ENCODE measurements at regions not wholly inside any gene's neighbourhood (a gene's known extent, or its start where the extent isn't known, plus 50 kb on each side); places are given as distances from the start of the nearest gene placed in this dataset.
A peak's percentile ranks its signal among the peaks of the same experiment; 100 is the strongest.

DNA sequence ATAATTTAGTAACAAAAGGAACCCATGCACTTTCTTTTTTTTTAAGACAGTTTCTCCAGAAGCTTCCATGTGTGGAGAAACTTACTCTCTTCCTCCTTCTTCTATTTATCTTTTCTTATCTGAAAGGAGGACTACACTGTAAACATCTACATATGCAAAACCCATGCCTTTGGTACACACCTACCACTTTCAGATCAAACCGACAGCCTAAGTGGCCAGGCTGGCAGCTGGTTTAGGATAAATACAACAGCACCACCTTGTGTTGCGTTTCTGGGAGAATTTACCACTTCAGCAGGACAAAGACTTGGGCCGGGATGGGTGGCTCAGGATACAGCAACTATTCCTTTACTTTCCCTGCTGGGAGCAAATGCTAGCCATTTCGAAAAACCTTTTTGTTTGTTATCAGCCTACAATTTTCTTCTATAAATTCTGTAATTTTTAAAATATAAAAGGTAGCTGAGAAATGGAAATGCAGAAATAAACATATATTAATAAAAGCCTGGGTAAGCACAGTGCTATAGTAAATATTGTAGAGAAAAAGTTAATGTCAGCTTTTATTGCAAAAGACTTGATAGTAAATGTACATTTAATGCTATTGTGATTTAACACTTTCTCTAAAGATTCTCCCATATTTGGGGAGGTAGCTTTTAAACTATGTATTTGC lies 94.0 kb upstream of the RFC3 start:
- Histone ChIP-seq H3K23ac (ENCODE audit: low read length) (no peak overlapping the region), H4K8ac (ENCODE audit: low read depth, low read length) (no peak overlapping the region)

GRCh38 chr13:33725340-33725739 lies 92.6 kb upstream of the RFC3 start:
- WGBS (ENCODE audit: extremely low coverage, insufficient coverage, insufficient read length): no CpG with 5 or more reads among the region's 2 CpGs

More for the DNA sequence above, 94.0 kb upstream of the RFC3 start:
- no peak overlapping the region for H2BK12ac ChIP-seq (ENCODE audit: low read length)
- H4K91ac ChIP-seq (ENCODE audit: low read depth, low read length): no peak overlapping the region
- no peak overlapping the region for H2BK5ac ChIP-seq (ENCODE audit: low read depth, low read length, poor library complexity)
- no CpG with 5 or more reads among the region's 4 CpGs for WGBS (ENCODE audit: extremely low coverage, insufficient coverage, insufficient read length)
- no peak overlapping the region for H2AFZ ChIP-seq (ENCODE audit: insufficient read depth, low read length, poor library complexity)
- H2AK5ac ChIP-seq (ENCODE audit: low read length): no peak overlapping the region
- no peak overlapping the region for H3K14ac ChIP-seq (ENCODE audit: low read length)
- H3K79me2 ChIP-seq (ENCODE audit: control insufficient read depth, insufficient read depth, low read length, poor library complexity): no peaks in the 10 kb centered on the region
- no peak overlapping the region for H3K9ac ChIP-seq (ENCODE audit: low read length)
- no peaks in the 10 kb centered on the region for H3K79me1 ChIP-seq (ENCODE audit: low read length)
- no peak overlapping the region for H3K27ac ChIP-seq (ENCODE audit: low read depth, low read length)
- H3K36me3 ChIP-seq (ENCODE audit: control insufficient read depth in 1 of 2, insufficient read depth in 2 of 2, low read length in 2 of 2): no peaks in the 10 kb centered on the region
- H2BK120ac ChIP-seq (ENCODE audit: insufficient read depth, low read length, poor library complexity): no peak overlapping the region
- H3K4me3 ChIP-seq (ENCODE audit: low read depth, low read length): no peak overlapping the region
- DNase-seq: peak; percentile 71 to 88
- H3K9me3 ChIP-seq (ENCODE audit: insufficient read depth, low read depth, low read length): no peaks in the 10 kb centered on the region
- H3K4ac ChIP-seq (ENCODE audit: low read depth, low read length): no peak overlapping the region
- H3K4me1 ChIP-seq (ENCODE audit: control insufficient read depth in 1 of 2, insufficient read depth in 2 of 2, low read length in 2 of 2): no peaks in the 10 kb centered on the region
- H3K27me3 ChIP-seq (ENCODE audit: insufficient read depth, low read length): no peaks in the 10 kb centered on the region
- no peak overlapping the region for H3K4me2 ChIP-seq (ENCODE audit: low read length)
- no peak overlapping the region for H3K18ac ChIP-seq (ENCODE audit: low read length)
- H4K12ac ChIP-seq (ENCODE audit: low read depth, low read length): no peak overlapping the region

GRCh38 chr13:33727297-33728083 lies 90.5 kb upstream of the RFC3 start:
- H3K36me3 ChIP-seq (ENCODE audit: control insufficient read depth in 1 of 2, insufficient read depth in 2 of 2, low read length in 2 of 2): no peaks in the 10 kb centered on the region
- no peak overlapping the region for H2BK12ac ChIP-seq (ENCODE audit: low read length)
- no peak overlapping the region for H4K91ac ChIP-seq (ENCODE audit: low read depth, low read length)
- H3K27me3 ChIP-seq (ENCODE audit: insufficient read depth, low read length): no peaks in the 10 kb centered on the region
- no peak for DNase-seq
- no peaks in the 10 kb centered on the region for H3K9me3 ChIP-seq (ENCODE audit: insufficient read depth, low read depth, low read length)
- H3K4me3 ChIP-seq (ENCODE audit: low read depth, low read length): no peak overlapping the region
- no peaks in the 10 kb centered on the region for H3K79me1 ChIP-seq (ENCODE audit: low read length)
- H4K8ac ChIP-seq (ENCODE audit: low read depth, low read length): no peak overlapping the region
- no peak overlapping the region for H3K18ac ChIP-seq (ENCODE audit: low read length)
- H3K23ac ChIP-seq (ENCODE audit: low read length): no peak overlapping the region
- H3K14ac ChIP-seq (ENCODE audit: low read length): no peak overlapping the region
- H2BK5ac ChIP-seq (ENCODE audit: low read depth, low read length, poor library complexity): no peak overlapping the region
- no peak overlapping the region for H3K4ac ChIP-seq (ENCODE audit: low read depth, low read length)
- H3K79me2 ChIP-seq (ENCODE audit: control insufficient read depth, insufficient read depth, low read length, poor library complexity): no peaks in the 10 kb centered on the region
- no peak overlapping the region for H2BK120ac ChIP-seq (ENCODE audit: insufficient read depth, low read length, poor library complexity)
- no peak overlapping the region for H3K4me2 ChIP-seq (ENCODE audit: low read length)
- H3K4me1 ChIP-seq (ENCODE audit: control insufficient read depth in 1 of 2, insufficient read depth in 2 of 2, low read length in 2 of 2): no peaks in the 10 kb centered on the region
- no peak overlapping the region for H2AK5ac ChIP-seq (ENCODE audit: low read length)
- no peak overlapping the region for H4K12ac ChIP-seq (ENCODE audit: low read depth, low read length)
- H2AFZ ChIP-seq (ENCODE audit: insufficient read depth, low read length, poor library complexity): no peak overlapping the region
- no CpG with 5 or more reads among the region's 4 CpGs for WGBS (ENCODE audit: extremely low coverage, insufficient coverage, insufficient read length)
- H3K9ac ChIP-seq (ENCODE audit: low read length): no peak overlapping the region
- no peak overlapping the region for H3K27ac ChIP-seq (ENCODE audit: low read depth, low read length)

More at GRCh38 chr13:33725340-33725739, 92.6 kb upstream of the RFC3 start:
- Histone ChIP-seq H3K79me1 (ENCODE audit: low read length) (no peaks in the 10 kb centered on the region), H4K8ac (ENCODE audit: low read depth, low read length) (no peak overlapping the region), H2AFZ (ENCODE audit: insufficient read depth, low read length, poor library complexity) (no peak overlapping the region), H3K27ac (ENCODE audit: low read depth, low read length) (no peak overlapping the region), H3K79me2 (ENCODE audit: control insufficient read depth, insufficient read depth, low read length, poor library complexity) (no peaks in the 10 kb centered on the region), H3K4me2 (ENCODE audit: low read length) (no peak overlapping the region), H2BK12ac (ENCODE audit: low read length) (no peak overlapping the region), H3K36me3 (ENCODE audit: control insufficient read depth in 1 of 2, insufficient read depth in 2 of 2, low read length in 2 of 2) (no peaks in the 10 kb centered on the region), H3K9me3 (ENCODE audit: insufficient read depth, low read depth, low read length) (no peaks in the 10 kb centered on the region), H3K14ac (ENCODE audit: low read length) (no peak overlapping the region), H4K12ac (ENCODE audit: low read depth, low read length) (no peak overlapping the region), H3K23ac (ENCODE audit: low read length) (no peak overlapping the region), H4K91ac (ENCODE audit: low read depth, low read length) (no peak overlapping the region), H3K9ac (ENCODE audit: low read length) (no peak overlapping the region), H3K27me3 (ENCODE audit: insufficient read depth, low read length) (no peaks in the 10 kb centered on the region), H3K4me3 (ENCODE audit: low read depth, low read length) (no peak overlapping the region), H2AK5ac (ENCODE audit: low read length) (no peak overlapping the region), H3K4me1 (ENCODE audit: control insufficient read depth in 1 of 2, insufficient read depth in 2 of 2, low read length in 2 of 2) (no peaks in the 10 kb centered on the region), H2BK5ac (ENCODE audit: low read depth, low read length, poor library complexity) (no peak overlapping the region), H3K4ac (ENCODE audit: low read depth, low read length) (no peak overlapping the region), H3K18ac (ENCODE audit: low read length) (no peak overlapping the region), H2BK120ac (ENCODE audit: insufficient read depth, low read length, poor library complexity) (no peak overlapping the region)
- no peak for DNase-seq

DNA sequence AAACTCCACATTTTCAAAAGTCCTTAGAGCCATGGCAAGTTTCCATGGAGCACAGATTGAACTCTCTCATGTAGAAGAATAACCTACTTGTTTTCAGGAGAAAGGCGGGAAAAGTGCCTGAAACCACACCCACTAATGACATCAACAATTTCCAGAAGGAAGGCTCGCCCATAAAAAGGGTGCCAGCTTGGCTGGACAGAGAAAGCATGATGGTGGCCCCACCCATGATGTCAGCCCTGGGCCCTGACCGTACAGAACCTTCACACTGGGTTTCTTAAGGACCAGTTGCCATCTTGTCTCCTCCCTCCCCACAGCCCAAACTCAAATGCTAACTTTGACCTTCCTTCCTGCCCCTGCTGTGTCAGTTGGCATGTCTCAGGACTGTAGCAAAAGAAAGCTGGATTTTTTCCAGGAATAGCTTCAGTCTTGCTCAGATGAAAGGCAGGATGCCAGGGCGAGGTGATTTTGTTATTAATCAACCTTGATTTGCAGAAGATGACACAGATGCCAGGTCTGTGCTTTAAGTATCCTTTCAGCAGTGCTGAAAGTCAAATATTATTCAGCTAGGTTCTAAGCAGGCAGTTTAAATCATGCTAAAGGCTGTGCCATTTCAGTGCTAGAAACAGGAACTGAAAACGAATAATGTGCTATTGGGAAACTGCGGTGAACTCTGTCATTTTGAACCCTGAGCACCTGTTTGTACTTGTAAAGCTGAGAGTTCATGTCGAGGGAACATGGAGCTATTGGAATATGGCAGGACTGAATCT lies 89.5 kb upstream of the RFC3 start:
- no peaks in the 10 kb centered on the region for H3K9me3 ChIP-seq (ENCODE audit: insufficient read depth, low read depth, low read length)
- no peak for DNase-seq
- H4K8ac ChIP-seq (ENCODE audit: low read depth, low read length): no peak overlapping the region
- no peak overlapping the region for H3K18ac ChIP-seq (ENCODE audit: low read length)
- no peaks in the 10 kb centered on the region for H3K79me1 ChIP-seq (ENCODE audit: low read length)
- no peaks in the 10 kb centered on the region for H3K27me3 ChIP-seq (ENCODE audit: insufficient read depth, low read length)
- no peak overlapping the region for H3K27ac ChIP-seq (ENCODE audit: low read depth, low read length)
- no peak overlapping the region for H2BK12ac ChIP-seq (ENCODE audit: low read length)
- no peak overlapping the region for H2BK120ac ChIP-seq (ENCODE audit: insufficient read depth, low read length, poor library complexity)
- H3K4me2 ChIP-seq (ENCODE audit: low read length): no peak overlapping the region
- H3K36me3 ChIP-seq (ENCODE audit: control insufficient read depth in 1 of 2, insufficient read depth in 2 of 2, low read length in 2 of 2): no peaks in the 10 kb centered on the region
- H4K91ac ChIP-seq (ENCODE audit: low read depth, low read length): no peak overlapping the region
- no peaks in the 10 kb centered on the region for H3K79me2 ChIP-seq (ENCODE audit: control insufficient read depth, insufficient read depth, low read length, poor library complexity)
- no peak overlapping the region for H2BK5ac ChIP-seq (ENCODE audit: low read depth, low read length, poor library complexity)
- WGBS (ENCODE audit: extremely low coverage, insufficient coverage, insufficient read length): no CpG with 5 or more reads among the region's 7 CpGs
- no peak overlapping the region for H3K4me3 ChIP-seq (ENCODE audit: low read depth, low read length)
- H3K14ac ChIP-seq (ENCODE audit: low read length): no peak overlapping the region
- no peak overlapping the region for H3K4ac ChIP-seq (ENCODE audit: low read depth, low read length)
- H2AFZ ChIP-seq (ENCODE audit: insufficient read depth, low read length, poor library complexity): no peak overlapping the region
- no peak overlapping the region for H3K23ac ChIP-seq (ENCODE audit: low read length)
- H3K4me1 ChIP-seq (ENCODE audit: control insufficient read depth in 1 of 2, insufficient read depth in 2 of 2, low read length in 2 of 2): no peaks in the 10 kb centered on the region
- no peak overlapping the region for H3K9ac ChIP-seq (ENCODE audit: low read length)
- no peak overlapping the region for H4K12ac ChIP-seq (ENCODE audit: low read depth, low read length)
- H2AK5ac ChIP-seq (ENCODE audit: low read length): no peak overlapping the region

All from trophoblast cell (in vitro differentiated cells and primary cell).